GM12878 (cell line): ENCODE measurements at regions not wholly inside any gene's neighbourhood (a gene's known extent, or its start where the extent isn't known, plus 50 kb on each side); places are given as distances from the start of the nearest gene placed in this dataset.

ENCODE experiments used
- ATAC-seq: fragments of 200-7000 bp; cut with Tn5 transposase; 3 replicates; pipeline ENCODE4 v1.9.1; 2020; ENCODE audit warnings: mild to moderate bottlenecking, moderate library complexity
- BruUV-seq: library from RNA; stranded (reverse); fragments of 400-500 nt; replicated peaks from 2 replicates; lab custom pipeline; 2021; lab: Mats Ljungman, UMichigan
- CTCF ChIA-PET: fragments of 300-600 bp; sonication (Branson Sonifier 250); formaldehyde crosslinking; extraction: SDS; loops from one replicate; lab custom pipeline; 2021; ENCODE audit warnings: inconsistent platforms; lab: Yijun Ruan, JAX
- POLR2A ChIA-PET: fragments of 350-600 bp; formaldehyde crosslinking; extraction: SDS; loops from one replicate; lab custom pipeline; 2021; ENCODE audit warnings: inconsistent platforms; lab: Charles Lee
- RAD21 ChIA-PET: fragments of 300-600 bp; sonication (Branson Sonifier 250); formaldehyde crosslinking; loops from one replicate; lab custom pipeline; 2023; ENCODE audit warnings: antibody characterized with exemption; ENCODE audit not compliant: unreplicated experiment; lab: Charles Lee
- SMC1A ChIA-PET: fragments of 300-600 bp; sonication (Branson Sonifier 250); formaldehyde crosslinking; loops from one replicate; lab custom pipeline; 2023; ENCODE audit not compliant: unreplicated experiment, uncharacterized antibody; lab: Charles Lee
- DNase-seq: peaks from one replicate; pipeline ENCODE4 v3.0.0-alpha.2; 2011; ENCODE audit warnings: low read depth, low spot score
- FAIRE-seq: peaks from 3 replicates; lab custom pipeline; 2011; peaks lifted over from hg19 to GRCh38; lab: Jason Lieb, UNC
- H2AFZ ChIP-seq: 2 replicates; pipeline ENCODE4 v1.6.0; 2011; ENCODE audit warnings: low read depth, low read length, control low read depth; ENCODE audit not compliant: control insufficient read depth
- H3K27ac ChIP-seq: 2 replicates; pipeline ENCODE4 v1.5.1; 2011; ENCODE audit warnings: control low read depth; ENCODE audit not compliant: control insufficient read depth, insufficient read depth
- H3K27me3 ChIP-seq, 2 experiments: replicated peaks in 1 of 2; 2 replicates each; pipeline versions ENCODE4 v1.6.0 to v1.6.1; 2011; ENCODE audit warnings: low read length in 1 of 2; ENCODE audit not compliant: control insufficient read depth in 2 of 2, insufficient read depth in 2 of 2
- H3K36me3 ChIP-seq, 2 experiments: 2 replicates each; pipeline ENCODE4 v1.5.1; 2011; ENCODE audit warnings: low read length in 1 of 2; ENCODE audit not compliant: control insufficient read depth in 2 of 2, insufficient read depth in 2 of 2
- H3K4me1 ChIP-seq: 2 replicates; pipeline ENCODE4 v1.6.1; 2011; ENCODE audit warnings: mild to moderate bottlenecking, low read length, moderate library complexity, mixed read lengths; ENCODE audit not compliant: control insufficient read depth, insufficient read depth
- H3K4me2 ChIP-seq: 2 replicates; pipeline ENCODE4 v1.6.0; 2011; ENCODE audit warnings: control low read depth; ENCODE audit not compliant: control insufficient read depth, insufficient read depth
- H3K4me3 ChIP-seq: fragments of 200-600 bp; sonication (generic); 2 replicates; pipeline ENCODE4 v1.5.1; 2016
- H3K79me2 ChIP-seq: 2 replicates; pipeline ENCODE4 v1.6.0; 2011; ENCODE audit warnings: low read length; ENCODE audit not compliant: control insufficient read depth, insufficient read depth
- H3K9ac ChIP-seq: 2 replicates; pipeline ENCODE4 v1.8.0; 2011; ENCODE audit warnings: low read length, control low read depth, mixed read lengths; ENCODE audit not compliant: control insufficient read depth, insufficient read depth
- H3K9me3 ChIP-seq: replicated peaks from 3 replicates; pipeline ENCODE4 v1.5.1; 2011; ENCODE audit warnings: mild to moderate bottlenecking, low read length; ENCODE audit not compliant: control insufficient read depth, insufficient read depth
- H4K20me1 ChIP-seq: 2 replicates; pipeline ENCODE4 v1.6.0; 2011; ENCODE audit not compliant: control insufficient read depth, insufficient read depth
- ATF3 ChIP-seq: IDR thresholded peaks from 2 replicates; pipeline ENCODE4 v1.6.1; 2011; ENCODE audit warnings: low read depth, mild to moderate bottlenecking, low read length, moderate library complexity, borderline replicate concordance; ENCODE audit errors: extremely low read depth
- BRCA1 ChIP-seq: IDR thresholded peaks from 2 replicates; pipeline ENCODE4 v1.6.1; 2011; ENCODE audit warnings: low read depth, low read length, improper control_type of control experiment
- ETV6 ChIP-seq, 2 experiments: fragments of 450-650 bp in 1 of 2; IDR thresholded peaks in 1 of 2; conservative IDR thresholded peaks in 1 of 2; 2 replicates each; pipeline ENCODE4 v1.6.1; 2014; ENCODE audit warnings: antibody characterized with exemption in 1 of 2, borderline replicate concordance in 1 of 2, low read depth in 1 of 2, mild to moderate bottlenecking in 1 of 2, moderate library complexity in 1 of 2
- HSF1 ChIP-seq: fragments of 150-350 bp; IDR thresholded peaks from 2 replicates; pipeline ENCODE4 v1.6.1; 2014; ENCODE audit warnings: mild to moderate bottlenecking, low read depth, low read length
- IKZF2 ChIP-seq, 2 experiments: fragments of 450-650 bp; IDR thresholded peaks; 2 replicates each; pipeline ENCODE4 v1.6.1; 2017; ENCODE audit warnings: mild to moderate bottlenecking in 2 of 2, moderate library complexity in 2 of 2
- NFYB ChIP-seq: IDR thresholded peaks from 2 replicates; pipeline ENCODE4 v1.6.1; 2011; ENCODE audit warnings: low read depth, mild to moderate bottlenecking, low read length, improper control_type of control experiment, moderate library complexity; ENCODE audit not compliant: insufficient read depth
- POU2F2 ChIP-seq: IDR thresholded peaks from 3 replicates; pipeline ENCODE4 v1.6.1; 2011; ENCODE audit warnings: low read depth, mild to moderate bottlenecking, low read length, borderline replicate concordance
- STAT1 ChIP-seq: fragments of 450-650 bp; conservative IDR thresholded peaks from 2 replicates; pipeline ENCODE4 v1.6.1; 2014; ENCODE audit warnings: antibody characterized with exemption, mild to moderate bottlenecking
- TCF3 ChIP-seq: IDR thresholded peaks from 2 replicates; pipeline ENCODE4 v1.6.1; 2012; ENCODE audit warnings: low read depth, mild to moderate bottlenecking, low read length, borderline replicate concordance; ENCODE audit not compliant: insufficient read depth
- WGBS: methylation state at CpG from one replicate; pipeline ENCODE4 v1.1.6; 2016; ENCODE audit warnings: low lambda C conversion rate; ENCODE audit not compliant: insufficient replicate concordance, insufficient coverage; ENCODE audit errors: missing lambda C conversion rate; 5-methylcytosine and 5-hydroxymethylcytosine counted together
- in situ Hi-C: fragments of 300-500 bp; cut with MboI; formaldehyde crosslinking; loops from 9 replicates; pipeline ENCODE4 v1.14.3; 2018; ENCODE audit warnings: mixed read lengths
- intact Hi-C: fragments of 100-400 bp; cut with micrococcal nuclease; formaldehyde crosslinking; loops from one replicate; pipeline ENCODE4 v1.14.2; 2022; ENCODE audit not compliant: unreplicated experiment

GRCh38 chr15:87347806-87348515 lies 908.6 kb downstream of the NTRK3 start:
- no peak for ATAC-seq
- H3K9ac ChIP-seq: no peak overlapping the region
- no peak overlapping the region for H2AFZ ChIP-seq
- SMC1A ChIA-PET: no interaction called here
- no peak for DNase-seq
- no peaks in the 10 kb centered on the region for H3K27me3 ChIP-seq
- no peak for FAIRE-seq
- 0% methylated on average over 3 of the region's 3 CpGs for WGBS
- TF ChIP-seq NFYB (no peak), BRCA1 (no peak), TCF3 (no peak), ATF3 (no peak), HSF1 (no peak), ETV6 (conservative IDR thresholded peaks at IDR 0.05 in 1 of 2, IDR thresholded peaks at IDR 0.05 in 1 of 2; ENCODE audit: borderline replicate concordance in 1 of 2, low read depth in 1 of 2) (no peak), POU2F2 (no peak), STAT1 (no peak), IKZF2 (IDR thresholded peaks at IDR 0.05) (no peak)
- TF ChIP-seq, all 136 proteins: peak for 0
- no peaks in the 10 kb centered on the region for H4K20me1 ChIP-seq
- CTCF ChIA-PET: no interaction called here
- no peaks in the 10 kb centered on the region for H3K9me3 ChIP-seq
- no peaks in the 10 kb centered on the region for H3K4me1 ChIP-seq
- no peaks in the 10 kb centered on the region for H3K79me2 ChIP-seq
- no peak overlapping the region for H3K4me2 ChIP-seq
- H3K4me3 ChIP-seq: no peak overlapping the region
- no peaks in the 10 kb centered on the region for H3K36me3 ChIP-seq
- intact Hi-C loops: no loop called here
- POLR2A ChIA-PET: no interaction called here
- in situ Hi-C loops: no loop called here
- RAD21 ChIA-PET: no interaction called here
- no TSS peak for BruUV-seq
- H3K27ac ChIP-seq: no peak overlapping the region
